Smooth muscle cell (in vitro differentiated cells): ENCODE measurements at regions not wholly inside any gene's neighbourhood (a gene's known extent, or its start where the extent isn't known, plus 50 kb on each side); places are given as distances from the start of the nearest gene placed in this dataset.
"Not testable (repeated sequence)": the region's sequence is repeated elsewhere in the genome, so short reads cannot be mapped to it uniquely, and the experiment has no call there.

ENCODE experiments used
- DNase-seq: peaks from one replicate; lab custom pipeline; 2025; ENCODE audit not compliant: unreplicated experiment; lab: John Stamatoyannopoulos, UW
- H2AFZ ChIP-seq: fragments of 200-600 bp; sonication (generic); 2 replicates; pipeline ENCODE4 v1.6.0; 2016; ENCODE audit warnings: antibody characterized with exemption, low read depth, mild to moderate bottlenecking
- H3F3A ChIP-seq: fragments of 200-600 bp; sonication (generic); 2 replicates; pipeline ENCODE4 v1.6.0; 2017; ENCODE audit warnings: antibody characterized with exemption, low read depth
- H3K27ac ChIP-seq: fragments of 200-600 bp; sonication (generic); 2 replicates; pipeline ENCODE4 v1.5.1; 2016; ENCODE audit warnings: low read depth, mild to moderate bottlenecking
- H3K27me3 ChIP-seq: fragments of 200-600 bp; sonication (generic); 2 replicates; pipeline ENCODE4 v1.6.1; 2016; ENCODE audit warnings: low read depth, mild to moderate bottlenecking
- H3K36me3 ChIP-seq: fragments of 200-600 bp; sonication (generic); 2 replicates; pipeline ENCODE4 v1.5.1; 2016; ENCODE audit warnings: low read depth
- H3K4me1 ChIP-seq: fragments of 200-600 bp; sonication (generic); 2 replicates; pipeline ENCODE4 v1.5.1; 2016; ENCODE audit warnings: low read depth
- H3K4me2 ChIP-seq: fragments of 200-600 bp; sonication (generic); 2 replicates; pipeline ENCODE4 v1.6.0; 2016; ENCODE audit warnings: mild to moderate bottlenecking
- H3K4me3 ChIP-seq: fragments of 200-600 bp; sonication (generic); 2 replicates; pipeline ENCODE4 v1.5.1; 2016; ENCODE audit warnings: mild to moderate bottlenecking
- H3K79me2 ChIP-seq: fragments of 200-600 bp; sonication (generic); 2 replicates; pipeline ENCODE4 v1.6.0; 2016; ENCODE audit warnings: low read depth, mild to moderate bottlenecking
- H3K9ac ChIP-seq: fragments of 200-600 bp; sonication (generic); 2 replicates; pipeline ENCODE4 v1.6.0; 2016; ENCODE audit warnings: low read depth
- H3K9me3 ChIP-seq: fragments of 200-600 bp; sonication (generic); replicated peaks from 2 replicates; pipeline ENCODE4 v1.5.1; 2016; ENCODE audit warnings: low read depth
- H4K20me1 ChIP-seq: fragments of 200-600 bp; sonication (generic); 2 replicates; pipeline ENCODE4 v1.6.0; 2016; ENCODE audit warnings: low read depth
- WGBS: methylation state at CpG from one replicate; pipeline ENCODE4 v1.1.7; 2016; ENCODE audit warnings: low lambda C conversion rate; 5-methylcytosine and 5-hydroxymethylcytosine counted together
- TF ChIP-seq, protein P1 (sequence below): fragments of 200-600 bp; sonication (generic); IDR thresholded peaks from 2 replicates; pipeline ENCODE4 v1.5.1; 2017; ENCODE audit warnings: borderline replicate concordance, mild to moderate bottlenecking, antibody characterized with exemption; ENCODE audit not compliant: insufficient read depth, poor library complexity, severe bottlenecking

DNA sequence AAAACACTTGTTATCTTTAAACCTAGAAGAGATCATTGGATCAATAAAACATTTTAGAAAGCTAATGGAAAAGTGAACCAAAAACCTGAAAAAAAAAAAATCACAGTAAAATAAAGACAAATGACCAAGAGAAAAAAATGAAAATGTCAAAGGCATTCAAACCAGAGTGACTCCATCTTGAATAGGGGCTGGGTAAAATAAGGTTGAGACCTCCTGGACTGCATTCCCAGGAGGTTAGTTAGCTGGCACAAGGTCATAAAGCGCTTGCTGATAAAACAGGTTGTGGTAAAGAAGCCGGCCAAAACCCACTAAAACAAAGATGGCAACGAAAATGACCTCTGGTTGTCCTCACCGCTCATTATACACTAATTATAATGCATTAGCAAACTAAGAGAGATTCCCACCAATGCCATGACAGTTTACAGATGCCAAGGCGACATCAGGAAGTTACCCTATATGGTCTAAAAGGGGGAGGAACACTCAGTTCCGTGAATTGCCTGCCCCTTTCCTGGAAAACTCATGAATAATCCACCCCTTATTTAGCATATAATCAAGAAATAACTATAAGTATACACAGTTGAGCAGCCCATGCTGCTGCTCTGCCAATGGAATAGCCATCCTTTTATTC lies 116.7 kb upstream of the NEK6 start:
- DNase-seq = no peak
- H4K20me1 ChIP-seq = no peaks in the 10 kb centered on the region
- H3K27me3 ChIP-seq = no peaks in the 10 kb centered on the region
- no peak overlapping the region for H3K4me2 ChIP-seq
- H3K9me3 ChIP-seq = no peaks in the 10 kb centered on the region
- TF ChIP-seq, protein P1, sequence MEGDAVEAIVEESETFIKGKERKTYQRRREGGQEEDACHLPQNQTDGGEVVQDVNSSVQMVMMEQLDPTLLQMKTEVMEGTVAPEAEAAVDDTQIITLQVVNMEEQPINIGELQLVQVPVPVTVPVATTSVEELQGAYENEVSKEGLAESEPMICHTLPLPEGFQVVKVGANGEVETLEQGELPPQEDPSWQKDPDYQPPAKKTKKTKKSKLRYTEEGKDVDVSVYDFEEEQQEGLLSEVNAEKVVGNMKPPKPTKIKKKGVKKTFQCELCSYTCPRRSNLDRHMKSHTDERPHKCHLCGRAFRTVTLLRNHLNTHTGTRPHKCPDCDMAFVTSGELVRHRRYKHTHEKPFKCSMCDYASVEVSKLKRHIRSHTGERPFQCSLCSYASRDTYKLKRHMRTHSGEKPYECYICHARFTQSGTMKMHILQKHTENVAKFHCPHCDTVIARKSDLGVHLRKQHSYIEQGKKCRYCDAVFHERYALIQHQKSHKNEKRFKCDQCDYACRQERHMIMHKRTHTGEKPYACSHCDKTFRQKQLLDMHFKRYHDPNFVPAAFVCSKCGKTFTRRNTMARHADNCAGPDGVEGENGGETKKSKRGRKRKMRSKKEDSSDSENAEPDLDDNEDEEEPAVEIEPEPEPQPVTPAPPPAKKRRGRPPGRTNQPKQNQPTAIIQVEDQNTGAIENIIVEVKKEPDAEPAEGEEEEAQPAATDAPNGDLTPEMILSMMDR = no peak
- no peak overlapping the region for H3K4me3 ChIP-seq
- H3K9ac ChIP-seq = no peak overlapping the region
- no peak overlapping the region for H2AFZ ChIP-seq
- 92% methylated on average over 6 of the region's 6 CpGs for WGBS
- no peaks in the 10 kb centered on the region for H3K4me1 ChIP-seq
- no peaks in the 10 kb centered on the region for H3K36me3 ChIP-seq
- H3K27ac ChIP-seq = no peak overlapping the region
- H3F3A ChIP-seq = no peaks in the 10 kb centered on the region
- H3K79me2 ChIP-seq = no peaks in the 10 kb centered on the region

DNA sequence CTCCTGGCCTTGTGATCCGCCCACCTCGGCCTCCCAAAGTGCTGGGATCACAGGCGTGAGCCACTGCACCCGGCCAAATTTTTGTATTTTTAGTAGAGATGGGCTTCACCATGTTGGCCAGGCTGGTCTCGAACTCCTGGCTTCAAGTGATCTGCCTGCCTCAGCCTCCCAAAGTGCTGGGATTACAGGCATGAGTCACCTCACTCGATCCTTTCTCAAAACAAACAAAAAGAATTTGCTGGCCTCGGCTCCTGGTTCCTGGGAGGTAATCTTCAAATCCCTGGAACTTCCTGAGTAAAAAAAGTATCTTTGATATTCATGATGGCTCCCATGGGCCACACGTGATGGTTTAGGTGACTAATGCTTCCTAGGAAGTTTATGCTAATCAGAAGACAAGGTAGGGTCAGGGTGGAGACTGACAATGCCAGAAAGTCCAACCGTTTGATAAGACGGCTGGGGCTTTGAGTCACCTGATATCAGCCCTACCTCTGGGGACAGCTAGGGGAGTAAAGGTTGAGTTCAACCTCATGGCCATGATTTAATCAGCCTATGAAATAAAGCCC lies 113.1 kb upstream of the NEK6 start:
- H3K4me1 ChIP-seq, H3K9ac ChIP-seq, H4K20me1 ChIP-seq, H3K79me2 ChIP-seq, H3K4me3 ChIP-seq, H3K9me3 ChIP-seq, H3K27ac ChIP-seq, H3K36me3 ChIP-seq, H2AFZ ChIP-seq, H3K27me3 ChIP-seq, DNase-seq, H3K4me2 ChIP-seq, H3F3A ChIP-seq: not testable (repeated sequence)
- WGBS = 55% methylated on average over 10 of the region's 10 CpGs

GRCh38 chr9:124146031-124146561 lies 111.7 kb upstream of the NEK6 start:
- TF ChIP-seq, protein P1 = no peak
- Histone ChIP-seq H3F3A (no peaks in the 10 kb centered on the region), H4K20me1 (no peaks in the 10 kb centered on the region), H3K27me3 (no peaks in the 10 kb centered on the region), H3K4me2 (no peak overlapping the region), H3K27ac (no peak overlapping the region), H3K9me3 (no peaks in the 10 kb centered on the region), H3K4me1 (no peaks in the 10 kb centered on the region), H3K79me2 (no peaks in the 10 kb centered on the region), H3K9ac (no peak overlapping the region), H3K36me3 (no peaks in the 10 kb centered on the region), H2AFZ (no peak overlapping the region), H3K4me3 (no peak overlapping the region)
- WGBS = 87% methylated on average over 4 of the region's 4 CpGs
- DNase-seq = no peak

DNA sequence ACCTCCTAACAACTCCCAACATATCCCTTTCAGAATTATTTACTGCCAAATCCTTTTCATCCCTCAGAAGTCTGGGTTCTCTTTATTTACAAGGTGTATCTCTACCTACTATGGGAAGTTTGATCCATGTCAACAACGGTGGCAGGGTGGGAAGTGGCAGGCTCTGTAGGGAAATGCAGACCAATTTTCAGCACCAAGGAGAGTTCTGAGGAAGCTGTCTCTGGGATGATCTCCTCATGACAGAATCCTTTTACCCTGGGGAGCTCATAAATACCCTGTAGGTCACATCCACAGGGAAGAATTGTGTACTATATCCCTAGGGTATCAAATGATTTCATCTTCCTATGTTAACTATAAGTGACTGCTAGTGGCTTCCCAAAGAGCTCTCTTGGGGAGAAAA lies 107.8 kb upstream of the NEK6 start:
- no peaks in the 10 kb centered on the region for H3K36me3 ChIP-seq
- no peaks in the 10 kb centered on the region for H3F3A ChIP-seq
- H3K4me1 ChIP-seq = no peaks in the 10 kb centered on the region
- no peak overlapping the region for H3K4me3 ChIP-seq
- TF ChIP-seq, protein P1 = no peak
- H4K20me1 ChIP-seq = no peaks in the 10 kb centered on the region
- H3K4me2 ChIP-seq = no peak overlapping the region
- 61% methylated on average over 1 of the region's 1 CpG for whole genome bisulfite sequencing
- no peak for DNase-seq
- no peaks in the 10 kb centered on the region for H3K9me3 ChIP-seq
- no peak overlapping the region for H2AFZ ChIP-seq
- no peaks in the 10 kb centered on the region for H3K79me2 ChIP-seq
- H3K27me3 ChIP-seq = peaks cover 6% of the 10 kb centered on the region
- no peak overlapping the region for H3K9ac ChIP-seq
- no peak overlapping the region for H3K27ac ChIP-seq
